A549 (cell line): ENCODE measurements at regions not wholly inside any gene's neighbourhood (a gene's known extent, or its start where the extent isn't known, plus 50 kb on each side); places are given as distances from the start of the nearest gene placed in this dataset.

Source experiments
- ATAC-seq, 2 experiments: fragments of 200-7000 bp in 1 of 2; fragments of >200 bp in 1 of 2; cut with Nextera tagmentation in 1 of 2; cut with Tn5 transposase in 1 of 2; 3 replicates each; pipeline versions ENCODE4 v1.8.0 to v1.9.1; 2018 to 2020; ENCODE audit warnings: mild to moderate bottlenecking in 1 of 2, moderate library complexity in 1 of 2
- CTCF ChIA-PET: fragments of 300-600 bp; sonication (Branson Sonifier 250); formaldehyde crosslinking; extraction: SDS; loops from one replicate; lab custom pipeline; 2021; ENCODE audit warnings: antibody characterized with exemption, inconsistent platforms; lab: Yijun Ruan, JAX
- POLR2A ChIA-PET: fragments of 350-600 bp; formaldehyde crosslinking; extraction: SDS; loops from one replicate; lab custom pipeline; 2021; ENCODE audit warnings: antibody characterized with exemption, inconsistent platforms; lab: Yijun Ruan, JAX
- DNase-seq, 2 experiments: peaks; one replicate each; pipeline versions ENCODE4 v3.0.0 to v3.0.0-alpha.2; 2011 to 2016; ENCODE audit warnings: low read depth in 1 of 2, low spot score in 1 of 2
- FAIRE-seq: peaks from 2 replicates; lab custom pipeline; 2011; peaks lifted over from hg19 to GRCh38; lab: Jason Lieb, UNC
- H3K27ac ChIP-seq, 2 experiments: fragments of >200 bp; sonication (Bioruptor Twin); formaldehyde crosslinking; 3 replicates each; pipeline ENCODE4 v1.5.1; 2016 to 2017
- H3K4me1 ChIP-seq: fragments of >200 bp; sonication (Bioruptor Twin); formaldehyde crosslinking; 3 replicates; pipeline ENCODE4 v1.6.1; 2016
- H3K4me2 ChIP-seq: fragments of >200 bp; sonication (Bioruptor Twin); formaldehyde crosslinking; 3 replicates; pipeline ENCODE4 v1.6.1; 2016
- H3K4me3 ChIP-seq: fragments of >200 bp; sonication (Bioruptor Twin); formaldehyde crosslinking; 3 replicates; pipeline ENCODE4 v1.5.1; 2016
- H3K9me3 ChIP-seq: fragments of >200 bp; sonication (Bioruptor Twin); formaldehyde crosslinking; 3 replicates; pipeline ENCODE4 v1.6.1; 2016
- CBX2 ChIP-seq: fragments of 200-600 bp; sonication (generic); IDR thresholded peaks from 2 replicates; pipeline ENCODE4 v1.6.1; 2016; ENCODE audit warnings: low read depth, mild to moderate bottlenecking, borderline replicate concordance
- CEBPB ChIP-seq, 2 experiments: fragments of >200 bp in 1 of 2; sonication (Bioruptor Twin) in 1 of 2; formaldehyde crosslinking in 1 of 2; IDR thresholded peaks; 2 replicates each; pipeline ENCODE4 v1.6.1; 2012 to 2016
- E2F6 ChIP-seq: IDR thresholded peaks from 2 replicates; pipeline ENCODE4 v1.6.1; 2012; ENCODE audit warnings: low read depth, borderline replicate concordance
- EHF ChIP-seq: fragments of 250-450 bp; sonication (Bioruptor Pico); IDR thresholded peaks from 2 replicates; pipeline ENCODE4 v1.5.0; 2020; ENCODE audit warnings: mild to moderate bottlenecking
- EHMT2 ChIP-seq: fragments of 200-600 bp; sonication (generic); IDR thresholded peaks from 2 replicates; pipeline ENCODE4 v1.6.1; 2016; ENCODE audit warnings: antibody characterized with exemption, low read depth, mild to moderate bottlenecking, moderate library complexity
- ELK1 ChIP-seq: fragments of 150-350 bp; IDR thresholded peaks from 2 replicates; pipeline ENCODE4 v1.6.1; 2014; ENCODE audit warnings: low read depth, mild to moderate bottlenecking, low read length
- EP300 ChIP-seq, 2 experiments: fragments of >200 bp; sonication (Bioruptor Twin); formaldehyde crosslinking; IDR thresholded peaks; 2 replicates in 1 of 2; 3 replicates in 1 of 2; pipeline ENCODE4 v1.6.1; 2016 to 2017
- HDAC2 ChIP-seq: fragments of 200-600 bp; sonication (generic); IDR thresholded peaks from 2 replicates; pipeline ENCODE4 v1.6.1; 2016
- JUN ChIP-seq, 2 experiments: fragments of >200 bp; sonication (Bioruptor Twin); formaldehyde crosslinking; IDR thresholded peaks; 2 replicates in 1 of 2; 3 replicates in 1 of 2; pipeline ENCODE4 v1.6.1; 2016 to 2017
- KDM5A ChIP-seq: fragments of 200-600 bp; sonication (generic); IDR thresholded peaks from 2 replicates; pipeline ENCODE4 v1.6.1; 2016; ENCODE audit warnings: antibody characterized with exemption, mild to moderate bottlenecking
- MAFK ChIP-seq: fragments of 450-650 bp; IDR thresholded peaks from 2 replicates; pipeline ENCODE4 v1.6.1; 2014; ENCODE audit not compliant: partially characterized antibody
- MAZ ChIP-seq: fragments of 150-350 bp; IDR thresholded peaks from 2 replicates; pipeline ENCODE4 v1.6.1; 2014; ENCODE audit warnings: antibody characterized with exemption, low read depth, low read length, borderline replicate concordance
- MYC ChIP-seq: IDR thresholded peaks from 2 replicates; pipeline ENCODE4 v1.6.1; 2012; ENCODE audit warnings: mild to moderate bottlenecking, inconsistent platforms, low read length, improper control_type of control experiment, borderline replicate concordance
- NFE2L2 ChIP-seq: fragments of 150-350 bp; conservative IDR thresholded peaks from 2 replicates; pipeline ENCODE4 v1.6.1; 2014; ENCODE audit warnings: low read length
- POLR2A ChIP-seq: IDR thresholded peaks from 2 replicates; pipeline ENCODE4 v1.6.1; 2012; ENCODE audit warnings: mild to moderate bottlenecking, low read length
- RAD21 ChIP-seq, 2 experiments: fragments of >200 bp in 1 of 2; sonication (Bioruptor Twin) in 1 of 2; formaldehyde crosslinking in 1 of 2; IDR thresholded peaks in 1 of 2; conservative IDR thresholded peaks in 1 of 2; 2 replicates in 1 of 2; 3 replicates in 1 of 2; pipeline ENCODE4 v1.6.1; 2012 to 2018; ENCODE audit warnings: inconsistent platforms in 1 of 2
- RARB ChIP-seq: fragments of 250-450 bp; sonication (Bioruptor Pico); IDR thresholded peaks from 2 replicates; pipeline ENCODE4 v1.8.0; 2021; ENCODE audit warnings: mild to moderate bottlenecking, moderate library complexity
- REST ChIP-seq: fragments of 200-600 bp; sonication (generic); IDR thresholded peaks from 2 replicates; pipeline ENCODE4 v1.6.1; 2016; ENCODE audit warnings: antibody characterized with exemption, mild to moderate bottlenecking, moderate library complexity
- RFX5 ChIP-seq: fragments of 450-650 bp; IDR thresholded peaks from 2 replicates; pipeline ENCODE4 v1.7.1; 2014; ENCODE audit warnings: antibody characterized with exemption, mild to moderate bottlenecking, moderate library complexity
- SMC3 ChIP-seq: fragments of >200 bp; sonication (Bioruptor Twin); formaldehyde crosslinking; IDR thresholded peaks from 3 replicates; pipeline ENCODE4 v1.6.1; 2018; ENCODE audit warnings: inconsistent platforms
- TFCP2L1 ChIP-seq: fragments of 250-450 bp; sonication (Bioruptor Pico); IDR thresholded peaks from 2 replicates; pipeline ENCODE4 v1.5.0; 2021; ENCODE audit warnings: mild to moderate bottlenecking
- TP53 ChIP-seq: fragments of 250-450 bp; sonication (Bioruptor Pico); IDR thresholded peaks from 2 replicates; pipeline ENCODE4 v1.5.0; 2021; ENCODE audit warnings: mild to moderate bottlenecking, moderate library complexity
- USF2 ChIP-seq: fragments of 450-650 bp; IDR thresholded peaks from 2 replicates; pipeline ENCODE4 v1.6.1; 2014; ENCODE audit warnings: antibody characterized with exemption
- ZFP36 ChIP-seq: fragments of 450-650 bp; IDR thresholded peaks from 2 replicates; pipeline ENCODE4 v1.6.1; 2014; ENCODE audit warnings: borderline replicate concordance; ENCODE audit not compliant: partially characterized antibody
- WGBS: methylation state at CpG from one replicate; pipeline ENCODE4 v1.1.6; 2017; ENCODE audit errors: missing lambda C conversion rate; 5-methylcytosine and 5-hydroxymethylcytosine counted together

GRCh38 chr2:129710670-129711495 is 268.6 kb upstream of the RAB6C start (continued):
- no peak for TF ChIP-seq ELK1

GRCh38 chr2:129711816-129712675 is 267.4 kb upstream of the RAB6C start:
- ChIA-PET CTCF (no interaction called here), POLR2A (no interaction called here)
- TF ChIP-seq HDAC2: no peak
- TF ChIP-seq JUN (IDR thresholded peaks at IDR 0.05): no peak
- TF ChIP-seq RFX5: no peak
- TF ChIP-seq MYC: no peak
- no peak for TF ChIP-seq KDM5A
- TF ChIP-seq POLR2A: no peak
- no peak for TF ChIP-seq REST
- TF ChIP-seq TP53: no peak
- no peak for TF ChIP-seq EP300 (IDR thresholded peaks at IDR 0.05)
- no peak for TF ChIP-seq RARB
- TF ChIP-seq ZFP36: no peak
- no peak for TF ChIP-seq CEBPB (IDR thresholded peaks at IDR 0.05)
- TF ChIP-seq E2F6: no peak
- TF ChIP-seq CBX2: no peak
- no peak for TF ChIP-seq RAD21 (conservative IDR thresholded peaks at IDR 0.05 in 1 of 2, IDR thresholded peaks at IDR 0.05 in 1 of 2)
- TF ChIP-seq SMC3: no peak
- no peak for TF ChIP-seq EHF (CRISPR knock-in tag)
- Histone ChIP-seq H3K9me3 (no peaks in the 10 kb centered on the region), H3K4me2 (no peak overlapping the region), H3K27ac (no peak overlapping the region), H3K4me1 (no peaks in the 10 kb centered on the region), H3K4me3 (no peak overlapping the region)
- 15% methylated on average over 6 of the region's 7 CpGs for WGBS
- FAIRE-seq (no peak), ATAC-seq (no peak), DNase-seq (no peak)

GRCh38 chr2:129712676-129712985 is 266.8 kb upstream of the RAB6C start:
- ATAC-seq: no peak
- no peak overlapping the region for H3K27ac ChIP-seq
- no peak overlapping the region for H3K4me3 ChIP-seq
- no peaks in the 10 kb centered on the region for H3K9me3 ChIP-seq
- POLR2A ChIA-PET: no interaction called here
- no peak overlapping the region for H3K4me2 ChIP-seq
- CTCF ChIA-PET: no interaction called here
- no peak for FAIRE-seq
- TF ChIP-seq MAZ: no peak
- TF ChIP-seq USF2: no peak
- TF ChIP-seq RFX5: no peak
- no peak for TF ChIP-seq KDM5A
- no peak for TF ChIP-seq RAD21 (conservative IDR thresholded peaks at IDR 0.05 in 1 of 2, IDR thresholded peaks at IDR 0.05 in 1 of 2)
- no peak for TF ChIP-seq NFE2L2
- TF ChIP-seq MAFK: no peak
- no peak for TF ChIP-seq EHMT2
- no peak for TF ChIP-seq TFCP2L1 (CRISPR knock-in tag)
- no peaks in the 10 kb centered on the region for H3K4me1 ChIP-seq
- WGBS: 43% methylated on average over 7 of the region's 7 CpGs
- DNase-seq: no peak
